ENCODE measurements at regions not wholly inside any gene's neighbourhood (a gene's known extent, or its start where the extent isn't known, plus 50 kb on each side); places are given as distances from the start of the nearest gene placed in this dataset.
"Not testable (repeated sequence)": the region's sequence is repeated elsewhere in the genome, so short reads cannot be mapped to it uniquely, and the experiment has no call there.

- Histone ChIP-seq H3K4me1 (no peaks in the 10 kb centered on the region), H3K27me3 (no peaks in the 10 kb centered on the region), H3K36me3 (no peaks in the 10 kb centered on the region), H3K9me3 (no peaks in the 10 kb centered on the region), H3K4me3 (no peak overlapping the region), H3K27ac (no peak overlapping the region)
- ATAC-seq (no peak), FAIRE-seq (no peak), DNase-seq (no peak)
- WGBS, 2 donors, result 38 to 45% methylated on average over 2 of the region's 2 CpGs
- TF ChIP-seq, protein P1, sequence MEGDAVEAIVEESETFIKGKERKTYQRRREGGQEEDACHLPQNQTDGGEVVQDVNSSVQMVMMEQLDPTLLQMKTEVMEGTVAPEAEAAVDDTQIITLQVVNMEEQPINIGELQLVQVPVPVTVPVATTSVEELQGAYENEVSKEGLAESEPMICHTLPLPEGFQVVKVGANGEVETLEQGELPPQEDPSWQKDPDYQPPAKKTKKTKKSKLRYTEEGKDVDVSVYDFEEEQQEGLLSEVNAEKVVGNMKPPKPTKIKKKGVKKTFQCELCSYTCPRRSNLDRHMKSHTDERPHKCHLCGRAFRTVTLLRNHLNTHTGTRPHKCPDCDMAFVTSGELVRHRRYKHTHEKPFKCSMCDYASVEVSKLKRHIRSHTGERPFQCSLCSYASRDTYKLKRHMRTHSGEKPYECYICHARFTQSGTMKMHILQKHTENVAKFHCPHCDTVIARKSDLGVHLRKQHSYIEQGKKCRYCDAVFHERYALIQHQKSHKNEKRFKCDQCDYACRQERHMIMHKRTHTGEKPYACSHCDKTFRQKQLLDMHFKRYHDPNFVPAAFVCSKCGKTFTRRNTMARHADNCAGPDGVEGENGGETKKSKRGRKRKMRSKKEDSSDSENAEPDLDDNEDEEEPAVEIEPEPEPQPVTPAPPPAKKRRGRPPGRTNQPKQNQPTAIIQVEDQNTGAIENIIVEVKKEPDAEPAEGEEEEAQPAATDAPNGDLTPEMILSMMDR (IDR thresholded peaks at IDR 0.05), result no peak
- intact Hi-C loops (cut with DNase I), result no loop called here
Observed at GRCh38 chr5:167105941-167106340, 1185.5 kb upstream of the WWC1 start.

DNA sequence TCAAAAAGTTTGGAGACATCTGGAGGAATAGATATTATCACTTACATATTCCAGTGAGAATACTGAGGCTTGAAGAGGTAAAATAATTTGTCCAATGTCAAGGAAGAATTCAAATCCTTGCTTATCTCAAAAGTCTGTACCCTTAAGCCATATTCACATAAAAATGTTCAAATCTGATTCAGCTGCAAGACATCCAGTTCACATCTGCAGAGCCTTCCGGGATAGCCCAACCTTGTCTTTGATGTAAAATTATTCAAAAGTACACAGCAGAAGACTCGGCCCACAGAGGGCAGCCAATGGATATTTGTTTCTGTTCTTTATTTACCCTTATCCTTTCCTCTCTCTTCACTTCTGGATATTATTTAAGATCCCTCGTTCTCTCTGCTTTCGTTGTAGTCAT, 1183.8 kb upstream of the WWC1 start:
- Histone ChIP-seq H3K4me1 (no peaks in the 10 kb centered on the region), H3K9me3 (no peaks in the 10 kb centered on the region), H3K4me3 (no peak overlapping the region), H3K36me3 (no peaks in the 10 kb centered on the region), H3K27me3 (no peaks in the 10 kb centered on the region), H3K27ac (no peak overlapping the region)
- TF ChIP-seq, protein P1 (IDR thresholded peaks at IDR 0.05), result no peak
- FAIRE-seq (no peak), DNase-seq (no peak), ATAC-seq (no peak)
- intact Hi-C loops (cut with DNase I), result no loop called here
- 73 to 80% methylated on average over 4 of the region's 4 CpGs for WGBS, 2 donors

- FAIRE-seq; H3K4me3 ChIP-seq; H3K27ac ChIP-seq; H3K27me3 ChIP-seq; H3K9me3 ChIP-seq; ATAC-seq; DNase-seq; H3K36me3 ChIP-seq; H3K4me1 ChIP-seq; intact Hi-C loops (cut with DNase I): not testable (repeated sequence)
- WGBS, 2 donors, result 90 to 92% methylated on average over 9 of the region's 9 CpGs
Observed at GRCh38 chr5:167108266-167108665, 1183.2 kb upstream of the WWC1 start.

- no peaks in the 10 kb centered on the region for H3K27me3 ChIP-seq
Observed at GRCh38 chr5:167112556-167112955, 1178.9 kb upstream of the WWC1 start.

DNA sequence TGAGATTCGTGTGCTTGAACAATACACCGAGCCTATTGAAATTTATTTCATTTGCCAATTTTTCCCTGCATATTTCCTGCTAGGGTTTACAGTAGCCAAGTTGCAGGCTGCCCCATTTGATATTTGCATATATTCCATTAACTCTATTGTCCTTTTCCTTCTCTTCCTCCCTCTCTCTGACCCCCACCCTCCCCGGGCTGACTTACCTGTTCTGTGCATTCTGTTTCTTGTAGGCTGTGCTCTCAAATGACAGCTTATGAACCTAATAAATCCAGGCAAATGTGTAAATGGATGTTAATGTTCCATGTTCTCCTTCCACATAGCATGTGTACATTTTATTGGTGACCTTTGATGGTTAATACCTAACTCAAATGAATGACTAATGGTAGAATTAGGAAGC, 1169.2 kb upstream of the WWC1 start:
- no peaks in the 10 kb centered on the region for H3K9me3 ChIP-seq
- ATAC-seq (no peak), FAIRE-seq (no peak), DNase-seq (no peak)
- H3K4me3 ChIP-seq, result no peak overlapping the region
- H3K4me1 ChIP-seq, result no peaks in the 10 kb centered on the region
- H3K27me3 ChIP-seq, result no peaks in the 10 kb centered on the region
- 80 to 83% methylated on average over 3 of the region's 3 CpGs for WGBS, 2 donors
- no peak overlapping the region for H3K27ac ChIP-seq
- no peaks in the 10 kb centered on the region for H3K36me3 ChIP-seq
- TF ChIP-seq, protein P1 (IDR thresholded peaks at IDR 0.05), result no peak
- intact Hi-C loops (cut with DNase I), result no loop called here

More at GRCh38 chr5:167112556-167112955, 1178.9 kb upstream of the WWC1 start:
- Histone ChIP-seq H3K9me3 (no peaks in the 10 kb centered on the region), H3K4me1 (no peaks in the 10 kb centered on the region), H3K4me3 (no peak overlapping the region), H3K27ac (no peak overlapping the region), H3K36me3 (no peaks in the 10 kb centered on the region)
- TF ChIP-seq, protein P1 (IDR thresholded peaks at IDR 0.05), result no peak
- no peak for FAIRE-seq
- DNase-seq, result no peak
- WGBS, 2 donors, result 58 to 64% methylated on average over 2 of the region's 2 CpGs
- intact Hi-C loops (cut with DNase I), result no loop called here
- ATAC-seq, result no peak

- 82 to 83% methylated on average over 7 of the region's 7 CpGs for WGBS, 2 donors
- no peak overlapping the region for H3K4me3 ChIP-seq
- TF ChIP-seq, protein P1 (IDR thresholded peaks at IDR 0.05), result no peak
- no peaks in the 10 kb centered on the region for H3K9me3 ChIP-seq
- H3K27me3 ChIP-seq, result no peaks in the 10 kb centered on the region
- no peak for FAIRE-seq
- intact Hi-C loops (cut with DNase I), result no loop called here
- H3K27ac ChIP-seq, result no peak overlapping the region
- ATAC-seq, result no peak
- no peaks in the 10 kb centered on the region for H3K36me3 ChIP-seq
- no peaks in the 10 kb centered on the region for H3K4me1 ChIP-seq
- no peak for DNase-seq
Observed at GRCh38 chr5:167123126-167123525, 1168.3 kb upstream of the WWC1 start.

All from pancreas (tissue), 10 donors.